GM12878 (cell line): ENCODE measurements at regions not wholly inside any gene's neighbourhood (a gene's known extent, or its start where the extent isn't known, plus 50 kb on each side); places are given as distances from the start of the nearest gene placed in this dataset.

Experiments used
- ATAC-seq: fragments of 200-7000 bp; cut with Tn5 transposase; 3 replicates; pipeline ENCODE4 v1.9.1; 2020; ENCODE audit warnings: mild to moderate bottlenecking, moderate library complexity
- BruUV-seq: library from RNA; stranded (reverse); fragments of 400-500 nt; replicated peaks from 2 replicates; lab custom pipeline; 2021; lab: Mats Ljungman, UMichigan
- CTCF ChIA-PET: fragments of 300-600 bp; sonication (Branson Sonifier 250); formaldehyde crosslinking; extraction: SDS; loops from one replicate; lab custom pipeline; 2021; ENCODE audit warnings: inconsistent platforms; lab: Yijun Ruan, JAX
- POLR2A ChIA-PET: fragments of 350-600 bp; formaldehyde crosslinking; extraction: SDS; loops from one replicate; lab custom pipeline; 2021; ENCODE audit warnings: inconsistent platforms; lab: Charles Lee
- RAD21 ChIA-PET: fragments of 300-600 bp; sonication (Branson Sonifier 250); formaldehyde crosslinking; loops from one replicate; lab custom pipeline; 2023; ENCODE audit warnings: antibody characterized with exemption; ENCODE audit not compliant: unreplicated experiment; lab: Charles Lee
- SMC1A ChIA-PET: fragments of 300-600 bp; sonication (Branson Sonifier 250); formaldehyde crosslinking; loops from one replicate; lab custom pipeline; 2023; ENCODE audit not compliant: unreplicated experiment, uncharacterized antibody; lab: Charles Lee
- DNase-seq: peaks from one replicate; pipeline ENCODE4 v3.0.0-alpha.2; 2011; ENCODE audit warnings: low read depth, low spot score
- FAIRE-seq: peaks from 3 replicates; lab custom pipeline; 2011; peaks lifted over from hg19 to GRCh38; lab: Jason Lieb, UNC
- H2AFZ ChIP-seq: 2 replicates; pipeline ENCODE4 v1.6.0; 2011; ENCODE audit warnings: low read depth, low read length, control low read depth; ENCODE audit not compliant: control insufficient read depth
- H3K27ac ChIP-seq: 2 replicates; pipeline ENCODE4 v1.5.1; 2011; ENCODE audit warnings: control low read depth; ENCODE audit not compliant: control insufficient read depth, insufficient read depth
- H3K27me3 ChIP-seq, 2 experiments: replicated peaks in 1 of 2; 2 replicates each; pipeline versions ENCODE4 v1.6.0 to v1.6.1; 2011; ENCODE audit warnings: low read length in 1 of 2; ENCODE audit not compliant: control insufficient read depth in 2 of 2, insufficient read depth in 2 of 2
- H3K36me3 ChIP-seq, 2 experiments: 2 replicates each; pipeline ENCODE4 v1.5.1; 2011; ENCODE audit warnings: low read length in 1 of 2; ENCODE audit not compliant: control insufficient read depth in 2 of 2, insufficient read depth in 2 of 2
- H3K4me1 ChIP-seq: 2 replicates; pipeline ENCODE4 v1.6.1; 2011; ENCODE audit warnings: mild to moderate bottlenecking, low read length, moderate library complexity, mixed read lengths; ENCODE audit not compliant: control insufficient read depth, insufficient read depth
- H3K4me2 ChIP-seq: 2 replicates; pipeline ENCODE4 v1.6.0; 2011; ENCODE audit warnings: control low read depth; ENCODE audit not compliant: control insufficient read depth, insufficient read depth
- H3K4me3 ChIP-seq: fragments of 200-600 bp; sonication (generic); 2 replicates; pipeline ENCODE4 v1.5.1; 2016
- H3K79me2 ChIP-seq: 2 replicates; pipeline ENCODE4 v1.6.0; 2011; ENCODE audit warnings: low read length; ENCODE audit not compliant: control insufficient read depth, insufficient read depth
- H3K9ac ChIP-seq: 2 replicates; pipeline ENCODE4 v1.8.0; 2011; ENCODE audit warnings: low read length, control low read depth, mixed read lengths; ENCODE audit not compliant: control insufficient read depth, insufficient read depth
- H3K9me3 ChIP-seq: replicated peaks from 3 replicates; pipeline ENCODE4 v1.5.1; 2011; ENCODE audit warnings: mild to moderate bottlenecking, low read length; ENCODE audit not compliant: control insufficient read depth, insufficient read depth
- H4K20me1 ChIP-seq: 2 replicates; pipeline ENCODE4 v1.6.0; 2011; ENCODE audit not compliant: control insufficient read depth, insufficient read depth
- FOXM1 ChIP-seq: IDR thresholded peaks from 2 replicates; pipeline ENCODE4 v1.6.1; 2012; ENCODE audit warnings: low read depth, mild to moderate bottlenecking, inconsistent platforms, low read length, moderate library complexity
- HDGF ChIP-seq: fragments of 450-650 bp; IDR thresholded peaks from 2 replicates; pipeline ENCODE4 v1.6.1; 2016; ENCODE audit warnings: antibody characterized with exemption
- IKZF1 ChIP-seq: fragments of 450-650 bp; conservative IDR thresholded peaks from 2 replicates; pipeline ENCODE4 v1.6.1; 2017; ENCODE audit warnings: antibody characterized with exemption, mild to moderate bottlenecking
- KLF5 ChIP-seq: fragments of 450-650 bp; IDR thresholded peaks from 2 replicates; pipeline ENCODE4 v1.6.1; 2014; ENCODE audit warnings: mild to moderate bottlenecking; ENCODE audit not compliant: partially characterized antibody
- NR2C2 ChIP-seq: IDR thresholded peaks from 2 replicates; pipeline ENCODE4 v1.6.1; 2011; ENCODE audit warnings: borderline replicate concordance, low read depth; ENCODE audit not compliant: control insufficient read depth, insufficient read length
- PAX5 ChIP-seq: IDR thresholded peaks from 2 replicates; pipeline ENCODE4 v1.6.1; 2011; ENCODE audit warnings: low read depth, low read length, borderline replicate concordance
- SIN3A ChIP-seq: IDR thresholded peaks from 2 replicates; pipeline ENCODE4 v1.6.1; 2012; ENCODE audit warnings: low read depth, low read length, improper control_type of control experiment
- SMAD1 ChIP-seq: fragments of 450-650 bp; IDR thresholded peaks from 2 replicates; pipeline ENCODE4 v1.6.1; 2018; ENCODE audit warnings: mild to moderate bottlenecking, low read depth; ENCODE audit not compliant: partially characterized antibody
- SUPT20H ChIP-seq: IDR thresholded peaks from 2 replicates; pipeline ENCODE4 v1.6.1; 2011; ENCODE audit warnings: low read depth, mild to moderate bottlenecking, low read length, moderate library complexity, borderline replicate concordance; ENCODE audit not compliant: control insufficient read depth
- YBX1 ChIP-seq: fragments of 450-650 bp; IDR thresholded peaks from 2 replicates; pipeline ENCODE4 v1.6.1; 2016; ENCODE audit warnings: antibody characterized with exemption
- ZNF622 ChIP-seq: fragments of 450-650 bp; IDR thresholded peaks from 2 replicates; pipeline ENCODE4 v1.6.1; 2017; ENCODE audit warnings: mild to moderate bottlenecking, inconsistent platforms
- WGBS: methylation state at CpG from one replicate; pipeline ENCODE4 v1.1.6; 2016; ENCODE audit warnings: low lambda C conversion rate; ENCODE audit not compliant: insufficient replicate concordance, insufficient coverage; ENCODE audit errors: missing lambda C conversion rate; 5-methylcytosine and 5-hydroxymethylcytosine counted together
- in situ Hi-C: fragments of 300-500 bp; cut with MboI; formaldehyde crosslinking; loops from 9 replicates; pipeline ENCODE4 v1.14.3; 2018; ENCODE audit warnings: mixed read lengths
- intact Hi-C: fragments of 100-400 bp; cut with micrococcal nuclease; formaldehyde crosslinking; loops from one replicate; pipeline ENCODE4 v1.14.2; 2022; ENCODE audit not compliant: unreplicated experiment
- TF ChIP-seq, protein P1 (sequence below): fragments of 450-650 bp; IDR thresholded peaks from 2 replicates; pipeline ENCODE4 v1.6.1; 2018; ENCODE audit warnings: borderline replicate concordance, mild to moderate bottlenecking; ENCODE audit not compliant: partially characterized antibody
- TF ChIP-seq, protein P2 (sequence below): fragments of 450-650 bp; IDR thresholded peaks from 2 replicates; pipeline ENCODE4 v1.6.1; 2017; ENCODE audit warnings: mild to moderate bottlenecking, moderate library complexity

DNA sequence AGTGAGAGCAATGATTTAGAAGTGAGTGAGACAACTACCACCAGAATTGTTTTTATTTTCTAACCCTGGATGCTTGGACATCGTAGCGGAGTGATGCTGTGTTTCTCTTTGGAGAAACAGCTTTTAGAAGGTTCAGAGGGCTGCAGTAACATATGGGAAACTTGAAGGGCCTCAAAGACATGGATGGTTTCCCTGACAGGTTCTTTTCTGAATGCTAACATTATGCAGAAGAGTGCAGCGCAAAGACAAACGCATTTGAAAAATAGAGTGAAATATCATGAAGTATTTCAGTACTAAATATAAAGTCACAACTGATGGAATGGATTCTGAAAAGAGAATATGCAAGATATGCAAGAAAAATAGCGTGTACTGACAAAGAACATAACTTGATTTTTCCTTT lies 385.1 kb upstream of the DSEL start:
- FAIRE-seq = no peak
- Histone ChIP-seq H3K4me1 (no peaks in the 10 kb centered on the region), H2AFZ (no peak overlapping the region), H3K4me2 (no peak overlapping the region), H3K36me3 (no peaks in the 10 kb centered on the region), H3K4me3 (no peak overlapping the region), H4K20me1 (no peaks in the 10 kb centered on the region), H3K27me3 (no peaks in the 10 kb centered on the region), H3K9ac (no peak overlapping the region), H3K79me2 (no peaks in the 10 kb centered on the region), H3K9me3 (no peaks in the 10 kb centered on the region), H3K27ac (no peak overlapping the region)
- BruUV-seq = no TSS peak
- ChIA-PET CTCF (no interaction called here), SMC1A (no interaction called here), POLR2A (no interaction called here), RAD21 (no interaction called here)
- in situ Hi-C loops = no loop called here
- intact Hi-C loops = no loop called here
- WGBS = 18% methylated on average over 5 of the region's 5 CpGs
- ATAC-seq = no peak
- DNase-seq = no peak
- TF ChIP-seq YBX1 = no peak
- no peak for TF ChIP-seq SMAD1
- no peak for TF ChIP-seq SUPT20H
- TF ChIP-seq, protein P1, sequence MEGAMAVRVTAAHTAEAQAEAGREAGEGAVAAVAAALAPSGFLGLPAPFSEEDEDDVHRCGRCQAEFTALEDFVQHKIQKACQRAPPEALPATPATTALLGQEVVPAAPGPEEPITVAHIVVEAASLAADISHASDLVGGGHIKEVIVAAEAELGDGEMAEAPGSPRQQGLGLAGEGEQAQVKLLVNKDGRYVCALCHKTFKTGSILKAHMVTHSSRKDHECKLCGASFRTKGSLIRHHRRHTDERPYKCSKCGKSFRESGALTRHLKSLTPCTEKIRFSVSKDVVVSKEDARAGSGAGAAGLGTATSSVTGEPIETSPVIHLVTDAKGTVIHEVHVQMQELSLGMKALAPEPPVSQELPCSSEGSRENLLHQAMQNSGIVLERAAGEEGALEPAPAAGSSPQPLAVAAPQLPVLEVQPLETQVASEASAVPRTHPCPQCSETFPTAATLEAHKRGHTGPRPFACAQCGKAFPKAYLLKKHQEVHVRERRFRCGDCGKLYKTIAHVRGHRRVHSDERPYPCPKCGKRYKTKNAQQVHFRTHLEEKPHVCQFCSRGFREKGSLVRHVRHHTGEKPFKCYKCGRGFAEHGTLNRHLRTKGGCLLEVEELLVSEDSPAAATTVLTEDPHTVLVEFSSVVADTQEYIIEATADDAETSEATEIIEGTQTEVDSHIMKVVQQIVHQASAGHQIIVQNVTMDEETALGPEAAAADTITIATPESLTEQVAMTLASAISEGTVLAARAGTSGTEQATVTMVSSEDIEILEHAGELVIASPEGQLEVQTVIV = no peak
- no peak for TF ChIP-seq KLF5
- TF ChIP-seq, protein P2, sequence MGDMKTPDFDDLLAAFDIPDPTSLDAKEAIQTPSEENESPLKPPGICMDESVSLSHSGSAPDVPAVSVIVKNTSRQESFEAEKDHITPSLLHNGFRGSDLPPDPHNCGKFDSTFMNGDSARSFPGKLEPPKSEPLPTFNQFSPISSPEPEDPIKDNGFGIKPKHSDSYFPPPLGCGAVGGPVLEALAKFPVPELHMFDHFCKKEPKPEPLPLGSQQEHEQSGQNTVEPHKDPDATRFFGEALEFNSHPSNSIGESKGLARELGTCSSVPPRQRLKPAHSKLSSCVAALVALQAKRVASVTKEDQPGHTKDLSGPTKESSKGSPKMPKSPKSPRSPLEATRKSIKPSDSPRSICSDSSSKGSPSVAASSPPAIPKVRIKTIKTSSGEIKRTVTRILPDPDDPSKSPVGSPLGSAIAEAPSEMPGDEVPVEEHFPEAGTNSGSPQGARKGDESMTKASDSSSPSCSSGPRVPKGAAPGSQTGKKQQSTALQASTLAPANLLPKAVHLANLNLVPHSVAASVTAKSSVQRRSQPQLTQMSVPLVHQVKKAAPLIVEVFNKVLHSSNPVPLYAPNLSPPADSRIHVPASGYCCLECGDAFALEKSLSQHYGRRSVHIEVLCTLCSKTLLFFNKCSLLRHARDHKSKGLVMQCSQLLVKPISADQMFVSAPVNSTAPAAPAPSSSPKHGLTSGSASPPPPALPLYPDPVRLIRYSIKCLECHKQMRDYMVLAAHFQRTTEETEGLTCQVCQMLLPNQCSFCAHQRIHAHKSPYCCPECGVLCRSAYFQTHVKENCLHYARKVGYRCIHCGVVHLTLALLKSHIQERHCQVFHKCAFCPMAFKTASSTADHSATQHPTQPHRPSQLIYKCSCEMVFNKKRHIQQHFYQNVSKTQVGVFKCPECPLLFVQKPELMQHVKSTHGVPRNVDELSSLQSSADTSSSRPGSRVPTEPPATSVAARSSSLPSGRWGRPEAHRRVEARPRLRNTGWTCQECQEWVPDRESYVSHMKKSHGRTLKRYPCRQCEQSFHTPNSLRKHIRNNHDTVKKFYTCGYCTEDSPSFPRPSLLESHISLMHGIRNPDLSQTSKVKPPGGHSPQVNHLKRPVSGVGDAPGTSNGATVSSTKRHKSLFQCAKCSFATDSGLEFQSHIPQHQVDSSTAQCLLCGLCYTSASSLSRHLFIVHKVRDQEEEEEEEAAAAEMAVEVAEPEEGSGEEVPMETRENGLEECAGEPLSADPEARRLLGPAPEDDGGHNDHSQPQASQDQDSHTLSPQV = no peak
- TF ChIP-seq HDGF = no peak
- no peak for TF ChIP-seq IKZF1
- TF ChIP-seq ZNF622 = no peak
- no peak for TF ChIP-seq NR2C2
- TF ChIP-seq PAX5 = no peak
- no peak for TF ChIP-seq SIN3A
- no peak for TF ChIP-seq FOXM1
